ENCODE measurements at regions not wholly inside any gene's neighbourhood (a gene's known extent, or its start where the extent isn't known, plus 50 kb on each side); places are given as distances from the start of the nearest gene placed in this dataset.

DNA sequence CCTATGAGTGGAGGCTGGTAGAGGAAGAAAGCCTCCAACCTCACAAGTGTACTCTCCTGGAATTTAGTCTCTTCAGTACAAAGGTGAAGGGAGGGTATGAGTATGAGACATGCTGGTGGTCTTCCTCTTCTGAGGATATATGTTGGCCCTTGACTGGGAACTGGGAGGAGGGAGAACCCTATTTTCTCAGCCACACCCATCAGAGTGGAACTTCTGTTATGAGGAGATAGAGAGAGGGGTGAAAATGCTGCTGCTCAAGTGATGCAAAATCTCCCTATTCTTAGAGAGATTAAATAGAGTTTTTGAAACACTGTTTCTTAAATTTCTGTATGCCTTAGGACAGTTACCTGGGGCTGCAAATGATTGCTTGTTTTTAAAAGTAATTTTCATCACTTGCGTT is 203.4 kb upstream of the PRR16 start:
- no peaks in the 10 kb centered on the region for H3K27me3 ChIP-seq (ENCODE audit: control insufficient read depth, insufficient read depth, low read length)
- no peak for DNase-seq
- no peaks in the 10 kb centered on the region for H3K9me3 ChIP-seq (replicated peaks; ENCODE audit: control insufficient read depth, low read depth, low read length)
- no peak overlapping the region for H3K27ac ChIP-seq (ENCODE audit: low read length)
- H3K36me3 ChIP-seq (ENCODE audit: control insufficient read depth, insufficient read depth, low read length) = no peaks in the 10 kb centered on the region
- WGBS (ENCODE audit: insufficient coverage) = no CpG with 5 or more reads among the region's 1 CpG
- no peaks in the 10 kb centered on the region for H3K4me1 ChIP-seq (ENCODE audit: control insufficient read depth, insufficient read depth, low read length)
- H3K4me3 ChIP-seq (ENCODE audit: low read length) = no peak overlapping the region

DNA sequence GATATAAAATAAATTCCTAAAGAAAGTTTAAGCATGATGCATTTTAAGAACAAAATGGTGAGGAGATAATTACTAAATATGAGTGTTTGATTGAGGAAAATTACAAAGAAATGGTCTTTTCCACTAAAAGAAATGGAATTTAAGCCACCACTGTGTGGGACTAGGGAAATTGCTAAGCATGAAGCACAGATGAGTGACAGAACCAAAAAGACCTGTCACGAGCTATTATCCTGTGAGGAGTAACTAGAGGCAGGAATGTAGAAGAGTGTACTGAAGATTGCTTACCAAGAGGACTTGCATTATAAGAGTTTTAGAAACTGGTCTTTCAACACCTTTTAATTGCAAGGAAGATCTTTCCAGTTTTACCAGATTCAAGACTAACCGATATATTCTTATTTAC is 193.6 kb upstream of the PRR16 start:
- H3K36me3 ChIP-seq (ENCODE audit: control insufficient read depth, insufficient read depth, low read length) = no peaks in the 10 kb centered on the region
- H3K9me3 ChIP-seq (replicated peaks; ENCODE audit: control insufficient read depth, low read depth, low read length) = no peaks in the 10 kb centered on the region
- 40% methylated on average over 1 of the region's 2 CpGs for WGBS (ENCODE audit: insufficient coverage)

DNA sequence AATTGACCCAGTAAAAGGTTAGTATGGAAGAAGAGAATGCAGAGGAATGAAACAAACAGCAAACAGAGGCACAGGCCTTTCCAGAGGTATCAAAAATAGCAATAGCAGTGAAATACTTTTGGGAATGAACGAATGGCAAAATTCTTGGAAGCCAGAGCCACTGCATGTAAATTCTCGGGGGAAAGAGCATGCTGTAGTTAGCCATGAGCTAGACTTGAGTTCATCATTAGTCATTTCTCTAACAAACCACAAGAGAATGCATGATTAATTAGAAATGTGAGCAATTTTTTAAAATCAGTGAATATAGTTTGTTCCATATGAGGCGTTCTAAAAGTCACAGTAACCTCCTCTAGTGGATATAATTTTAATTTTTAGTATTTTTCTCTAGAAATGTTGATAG is 170.3 kb upstream of the PRR16 start:
- H3K4me3 ChIP-seq (ENCODE audit: low read length) = no peak overlapping the region
- H3K27ac ChIP-seq (ENCODE audit: low read length) = no peak overlapping the region
- H3K9me3 ChIP-seq (replicated peaks; ENCODE audit: control insufficient read depth, low read depth, low read length) = no peaks in the 10 kb centered on the region
- no CpG with 5 or more reads among the region's 3 CpGs for WGBS (ENCODE audit: insufficient coverage)
- H3K27me3 ChIP-seq (ENCODE audit: control insufficient read depth, insufficient read depth, low read length) = no peaks in the 10 kb centered on the region
- no peak for DNase-seq
- no peaks in the 10 kb centered on the region for H3K4me1 ChIP-seq (ENCODE audit: control insufficient read depth, insufficient read depth, low read length)
- H3K36me3 ChIP-seq (ENCODE audit: control insufficient read depth, insufficient read depth, low read length) = no peaks in the 10 kb centered on the region

More for the DNA sequence above, 193.6 kb upstream of the PRR16 start:
- H3K27me3 ChIP-seq (ENCODE audit: control insufficient read depth, insufficient read depth, low read length) = no peaks in the 10 kb centered on the region
- H3K4me3 ChIP-seq (ENCODE audit: low read length) = no peak overlapping the region
- DNase-seq = no peak
- H3K27ac ChIP-seq (ENCODE audit: low read length) = no peak overlapping the region
- H3K4me1 ChIP-seq (ENCODE audit: control insufficient read depth, insufficient read depth, low read length) = no peaks in the 10 kb centered on the region

DNA sequence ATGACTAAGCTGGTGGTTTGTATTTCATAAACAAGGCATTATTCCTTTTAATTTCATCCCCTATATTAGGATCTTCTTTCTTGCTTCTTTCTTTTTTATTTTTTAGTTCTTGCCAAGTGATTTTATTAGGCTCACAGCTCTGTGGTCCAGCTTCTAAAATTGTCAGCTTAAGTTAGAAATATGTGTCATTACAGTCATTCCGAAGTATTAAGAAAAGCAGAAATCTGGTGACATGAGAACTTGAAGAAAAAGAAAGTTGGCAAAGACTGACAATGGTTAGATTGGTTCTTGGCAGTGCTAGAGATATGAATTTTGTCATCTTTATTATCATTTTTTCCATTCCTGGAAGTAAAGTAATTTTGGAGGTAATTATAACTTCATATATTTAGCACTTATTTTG is 166.5 kb upstream of the PRR16 start:
- Histone ChIP-seq H3K4me3 (ENCODE audit: low read length) (no peak overlapping the region), H3K27me3 (ENCODE audit: control insufficient read depth, insufficient read depth, low read length) (no peaks in the 10 kb centered on the region), H3K9me3 (replicated peaks; ENCODE audit: control insufficient read depth, low read depth, low read length) (no peaks in the 10 kb centered on the region), H3K27ac (ENCODE audit: low read length) (no peak overlapping the region), H3K36me3 (ENCODE audit: control insufficient read depth, insufficient read depth, low read length) (no peaks in the 10 kb centered on the region), H3K4me1 (ENCODE audit: control insufficient read depth, insufficient read depth, low read length) (no peaks in the 10 kb centered on the region)
- WGBS (ENCODE audit: insufficient coverage) = no CpG with 5 or more reads among the region's 1 CpG
- no peak for DNase-seq

DNA sequence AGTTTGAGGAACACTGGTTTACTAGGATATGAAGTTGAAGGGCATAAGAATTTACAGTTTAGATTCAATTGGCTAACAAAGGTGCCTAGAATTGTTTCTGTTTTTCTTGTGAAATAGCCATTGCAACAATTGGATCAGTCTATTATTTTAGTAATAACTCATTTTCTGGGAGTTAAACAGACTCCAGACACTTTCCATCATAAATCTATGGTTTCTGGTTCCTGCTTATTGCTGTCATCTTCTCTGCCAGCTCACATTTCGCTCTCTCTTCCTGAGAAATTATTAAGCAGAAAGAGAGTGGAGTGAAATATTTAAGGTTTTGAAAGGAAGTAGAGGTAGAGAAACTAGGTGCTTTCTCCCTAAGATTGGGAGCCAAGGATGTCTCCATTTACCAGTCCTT is 165.1 kb upstream of the PRR16 start:
- Histone ChIP-seq H3K4me1 (ENCODE audit: control insufficient read depth, insufficient read depth, low read length) (no peaks in the 10 kb centered on the region), H3K4me3 (ENCODE audit: low read length) (no peak overlapping the region), H3K27me3 (ENCODE audit: control insufficient read depth, insufficient read depth, low read length) (no peaks in the 10 kb centered on the region), H3K36me3 (ENCODE audit: control insufficient read depth, insufficient read depth, low read length) (no peaks in the 10 kb centered on the region), H3K9me3 (replicated peaks; ENCODE audit: control insufficient read depth, low read depth, low read length) (no peaks in the 10 kb centered on the region), H3K27ac (ENCODE audit: low read length) (no peak overlapping the region)
- WGBS (ENCODE audit: insufficient coverage) = no CpG with 5 or more reads among the region's 1 CpG
- DNase-seq = no peak

DNA sequence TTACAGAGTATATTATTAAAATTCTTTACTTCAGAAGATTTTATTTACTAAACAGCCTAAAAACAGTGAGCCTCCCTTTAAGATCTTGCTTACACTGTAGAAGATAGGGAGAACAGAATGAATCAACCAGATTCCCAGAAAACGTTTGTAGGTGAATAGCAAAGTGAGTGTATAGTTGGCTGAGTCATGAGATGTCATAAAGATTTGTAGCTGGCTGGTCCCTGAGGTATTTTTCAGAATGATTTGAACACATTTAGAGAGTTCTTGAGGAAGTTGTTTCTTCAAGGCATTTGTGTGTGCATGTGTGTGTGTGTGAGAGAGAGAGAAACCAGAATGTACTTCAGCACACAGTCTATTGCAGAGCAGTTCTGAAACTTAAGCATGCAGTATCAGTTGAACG is 159.4 kb upstream of the PRR16 start:
- DNase-seq = peak; percentile 20
- no CpG with 5 or more reads among the region's 2 CpGs for WGBS (ENCODE audit: insufficient coverage)

DNA sequence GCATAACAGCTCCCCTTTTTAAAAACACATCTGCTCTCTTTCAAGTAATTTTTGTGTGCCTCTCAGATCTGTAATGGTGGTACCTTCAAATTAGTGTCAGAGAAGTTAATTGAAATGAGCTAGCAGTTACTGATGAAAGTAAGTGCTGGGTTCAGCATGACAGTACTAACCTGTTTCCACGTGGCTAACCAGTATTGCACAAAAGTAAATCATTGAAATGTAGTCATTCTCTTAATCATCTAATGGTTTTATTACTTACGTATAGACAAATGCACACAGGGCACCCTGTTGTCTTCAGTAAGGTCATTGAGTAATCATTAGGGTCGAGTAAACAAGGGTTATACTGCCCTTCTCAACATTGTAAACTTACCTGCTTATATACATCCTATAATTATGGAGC is 157.8 kb upstream of the PRR16 start:
- H3K36me3 ChIP-seq (ENCODE audit: control insufficient read depth, insufficient read depth, low read length) = no peaks in the 10 kb centered on the region

More for the DNA sequence above, 159.4 kb upstream of the PRR16 start:
- no peaks in the 10 kb centered on the region for H3K27me3 ChIP-seq (ENCODE audit: control insufficient read depth, insufficient read depth, low read length)
- no peak overlapping the region for H3K4me3 ChIP-seq (ENCODE audit: low read length)
- no peaks in the 10 kb centered on the region for H3K9me3 ChIP-seq (replicated peaks; ENCODE audit: control insufficient read depth, low read depth, low read length)
- H3K27ac ChIP-seq (ENCODE audit: low read length) = no peak overlapping the region
- H3K36me3 ChIP-seq (ENCODE audit: control insufficient read depth, insufficient read depth, low read length) = no peaks in the 10 kb centered on the region
- H3K4me1 ChIP-seq (ENCODE audit: control insufficient read depth, insufficient read depth, low read length) = no peaks in the 10 kb centered on the region

DNA sequence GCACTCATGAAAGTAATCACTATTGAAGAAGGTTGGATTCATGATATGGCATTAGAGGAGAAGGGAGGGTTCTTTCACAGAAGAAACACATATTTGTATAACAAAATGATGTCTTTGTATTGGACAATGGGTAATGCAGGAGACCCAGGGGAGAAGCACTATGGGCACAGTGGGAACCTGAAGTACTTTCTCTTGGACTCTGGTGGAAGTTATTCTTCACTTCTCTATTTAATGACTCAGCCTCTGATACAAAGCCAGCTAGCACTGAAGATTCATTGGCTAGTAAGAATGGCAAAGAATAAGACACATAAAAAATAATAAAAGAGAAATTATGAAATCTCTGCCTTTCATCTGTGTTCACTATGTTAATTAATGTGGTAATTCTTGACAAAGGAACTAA is 149.9 kb upstream of the PRR16 start:
- no peak overlapping the region for H3K4me3 ChIP-seq (ENCODE audit: low read length)
- no peaks in the 10 kb centered on the region for H3K4me1 ChIP-seq (ENCODE audit: control insufficient read depth, insufficient read depth, low read length)
- no peak overlapping the region for H3K27ac ChIP-seq (ENCODE audit: low read length)
- DNase-seq = no peak
- H3K27me3 ChIP-seq (ENCODE audit: control insufficient read depth, insufficient read depth, low read length) = no peaks in the 10 kb centered on the region
- H3K9me3 ChIP-seq (replicated peaks; ENCODE audit: control insufficient read depth, low read depth, low read length) = no peaks in the 10 kb centered on the region
- H3K36me3 ChIP-seq (ENCODE audit: control insufficient read depth, insufficient read depth, low read length) = no peaks in the 10 kb centered on the region

More for the DNA sequence above, 157.8 kb upstream of the PRR16 start:
- no peaks in the 10 kb centered on the region for H3K4me1 ChIP-seq (ENCODE audit: control insufficient read depth, insufficient read depth, low read length)
- no peak for DNase-seq
- no peaks in the 10 kb centered on the region for H3K27me3 ChIP-seq (ENCODE audit: control insufficient read depth, insufficient read depth, low read length)
- no peak overlapping the region for H3K27ac ChIP-seq (ENCODE audit: low read length)
- H3K9me3 ChIP-seq (replicated peaks; ENCODE audit: control insufficient read depth, low read depth, low read length) = no peaks in the 10 kb centered on the region
- WGBS (ENCODE audit: insufficient coverage) = no CpG with 5 or more reads among the region's 3 CpGs
- H3K4me3 ChIP-seq (ENCODE audit: low read length) = no peak overlapping the region

DNA sequence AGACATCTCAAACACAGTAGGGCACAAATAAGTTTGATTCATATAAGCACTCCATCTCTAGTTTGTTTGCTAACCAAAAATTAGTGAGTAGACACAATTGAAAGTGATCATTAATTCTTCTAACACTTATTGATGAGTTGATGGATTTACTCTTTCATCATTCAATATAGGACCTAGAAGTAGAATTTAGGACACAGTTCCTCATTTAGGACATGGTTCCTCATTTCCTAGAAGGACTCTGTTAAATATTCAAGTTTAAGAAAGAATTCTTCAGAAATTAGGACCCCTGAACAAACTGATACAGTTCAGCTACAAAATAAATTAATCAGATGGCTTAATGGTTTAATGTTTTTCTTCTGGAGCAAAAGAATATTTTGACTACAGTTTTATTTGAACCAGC is 143.5 kb upstream of the PRR16 start:
- Histone ChIP-seq H3K27ac (ENCODE audit: low read length) (no peak overlapping the region), H3K9me3 (replicated peaks; ENCODE audit: control insufficient read depth, low read depth, low read length) (no peaks in the 10 kb centered on the region), H3K27me3 (ENCODE audit: control insufficient read depth, insufficient read depth, low read length) (no peaks in the 10 kb centered on the region), H3K4me1 (ENCODE audit: control insufficient read depth, insufficient read depth, low read length) (no peaks in the 10 kb centered on the region), H3K36me3 (ENCODE audit: control insufficient read depth, insufficient read depth, low read length) (no peaks in the 10 kb centered on the region), H3K4me3 (ENCODE audit: low read length) (no peak overlapping the region)
- DNase-seq = no peak

DNA sequence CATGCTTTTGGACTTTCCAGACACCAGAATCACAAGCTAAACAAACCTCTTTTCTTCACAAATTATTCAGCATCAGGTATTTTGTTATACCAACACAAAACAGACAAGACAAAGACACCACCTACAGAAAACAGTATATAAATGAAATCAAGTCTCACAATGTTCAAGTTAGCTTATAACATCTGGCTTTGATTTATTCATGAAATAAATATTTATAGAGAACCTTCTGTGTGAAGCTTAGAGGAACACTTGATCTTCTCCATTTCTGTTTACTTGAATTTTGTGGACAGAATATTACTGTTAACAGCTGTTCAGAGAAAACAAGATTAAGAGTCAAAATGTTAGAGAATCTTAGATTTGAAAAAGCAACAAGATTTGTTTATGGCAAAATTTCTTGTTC is 137.4 kb upstream of the PRR16 start:
- H3K9me3 ChIP-seq (replicated peaks; ENCODE audit: control insufficient read depth, low read depth, low read length) = no peaks in the 10 kb centered on the region
- no peaks in the 10 kb centered on the region for H3K36me3 ChIP-seq (ENCODE audit: control insufficient read depth, insufficient read depth, low read length)
- no peak for DNase-seq
- no peak overlapping the region for H3K4me3 ChIP-seq (ENCODE audit: low read length)
- H3K27me3 ChIP-seq (ENCODE audit: control insufficient read depth, insufficient read depth, low read length) = no peaks in the 10 kb centered on the region
- no peak overlapping the region for H3K27ac ChIP-seq (ENCODE audit: low read length)
- H3K4me1 ChIP-seq (ENCODE audit: control insufficient read depth, insufficient read depth, low read length) = no peaks in the 10 kb centered on the region

DNA sequence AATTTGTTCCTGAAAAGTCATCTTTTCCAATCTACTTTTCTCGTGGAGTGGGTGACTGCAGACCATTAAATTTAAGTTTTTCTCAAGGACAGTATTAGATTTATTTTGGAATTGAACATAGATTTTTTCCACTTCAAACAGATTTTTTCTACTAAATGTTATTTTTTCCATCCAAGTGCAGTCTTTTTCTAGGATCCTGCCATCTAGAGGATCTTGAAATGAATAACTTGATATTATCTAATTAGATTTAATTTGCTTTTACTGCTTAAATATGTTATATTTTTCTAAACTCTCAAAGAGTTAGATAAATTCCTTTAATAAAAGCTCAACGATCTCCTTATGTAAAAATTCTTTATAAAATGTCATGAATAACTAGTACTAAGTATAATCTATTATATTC is 136.9 kb upstream of the PRR16 start:
- WGBS (ENCODE audit: insufficient coverage) = no CpG with 5 or more reads among the region's 2 CpGs
- DNase-seq = peak; percentile 8
- H3K9me3 ChIP-seq (replicated peaks; ENCODE audit: control insufficient read depth, low read depth, low read length) = no peaks in the 10 kb centered on the region
- H3K27me3 ChIP-seq (ENCODE audit: control insufficient read depth, insufficient read depth, low read length) = no peaks in the 10 kb centered on the region
- no peaks in the 10 kb centered on the region for H3K36me3 ChIP-seq (ENCODE audit: control insufficient read depth, insufficient read depth, low read length)
- no peak overlapping the region for H3K27ac ChIP-seq (ENCODE audit: low read length)
- H3K4me1 ChIP-seq (ENCODE audit: control insufficient read depth, insufficient read depth, low read length) = no peaks in the 10 kb centered on the region
- H3K4me3 ChIP-seq (ENCODE audit: low read length) = no peak overlapping the region

Data from muscle of leg (tissue), 3 donors.